ENCODE measurements at regions not wholly inside any gene's neighbourhood (a gene's known extent, or its start where the extent isn't known, plus 50 kb on each side); places are given as distances from the start of the nearest gene placed in this dataset.

GRCh38 chr1:228839656-228840055 is 104.4 kb downstream of the RHOU start:
- no peak overlapping the region for H3K27ac ChIP-seq (ENCODE audit: low read depth in 1 of 2, low read length in 2 of 2)

GRCh38 chr1:228841632-228842031 is 106.4 kb downstream of the RHOU start:
- TF ChIP-seq ATF3 (IDR thresholded peaks at IDR 0.05) = no peak
- no peak for TF ChIP-seq FOXA1 (IDR thresholded peaks at IDR 0.05)
- no peak for TF ChIP-seq JUND (IDR thresholded peaks at IDR 0.05)
- no peak for TF ChIP-seq RXRA (IDR thresholded peaks at IDR 0.05)
- no peak for TF ChIP-seq NR2F2 (IDR thresholded peaks at IDR 0.05)
- TF ChIP-seq RAD21 (IDR thresholded peaks at IDR 0.05) = no peak
- TF ChIP-seq EGR1 (IDR thresholded peaks at IDR 0.05; ENCODE audit: low read depth in 2 of 2) = no peak
- TF ChIP-seq CTCF (IDR thresholded peaks at IDR 0.05; ENCODE audit: low read depth, low read length, missing input control) = no peak
- no peak for TF ChIP-seq YY1 (IDR thresholded peaks at IDR 0.05)
- TF ChIP-seq MAX (IDR thresholded peaks at IDR 0.05) = no peak
- TF ChIP-seq TAF1 (conservative IDR thresholded peaks at IDR 0.05) = no peak
- Histone ChIP-seq H3K27ac (ENCODE audit: low read depth in 1 of 2, low read length in 2 of 2) (no peak overlapping the region), H3K9ac (ENCODE audit: low read depth in 1 of 2, low read length in 2 of 2) (no peak overlapping the region), H3K4me3 (ENCODE audit: low read depth in 1 of 3, low read length in 3 of 3) (no peak overlapping the region), H3K9me3 (ENCODE audit: control insufficient read depth in 4 of 4, low read length in 3 of 4) (no peaks in the 10 kb centered on the region), H3K36me3 (ENCODE audit: control insufficient read depth in 4 of 4, insufficient read depth in 3 of 4, low read depth in 1 of 4, low read length in 3 of 4) (no peaks in the 10 kb centered on the region), H3K4me1 (ENCODE audit: control insufficient read depth in 4 of 4, insufficient read depth in 4 of 4, low read length in 3 of 4) (peaks cover 5 to 29% (median 19%) of the 10 kb centered on the region in 4 donors), H3K27me3 (ENCODE audit: control insufficient read depth in 4 of 4, insufficient read depth in 4 of 4, low read length in 3 of 4) (no peaks in the 10 kb centered on the region)
- 96% methylated on average over 4 of the region's 4 CpGs for WGBS
- DNase-seq (ENCODE audit: low spot score) = no peak

More at GRCh38 chr1:228839656-228840055, 104.4 kb downstream of the RHOU start:
- Histone ChIP-seq H3K27me3 (ENCODE audit: control insufficient read depth in 4 of 4, insufficient read depth in 4 of 4, low read length in 3 of 4) (no peaks in the 10 kb centered on the region), H3K9ac (ENCODE audit: low read depth in 1 of 2, low read length in 2 of 2) (no peak overlapping the region), H3K4me1 (ENCODE audit: control insufficient read depth in 4 of 4, insufficient read depth in 4 of 4, low read length in 3 of 4) (peaks cover 5 to 38% (median 26%) of the 10 kb centered on the region in 4 donors), H3K36me3 (ENCODE audit: control insufficient read depth in 4 of 4, insufficient read depth in 3 of 4, low read depth in 1 of 4, low read length in 3 of 4) (no peaks in the 10 kb centered on the region), H3K4me3 (ENCODE audit: low read depth in 1 of 3, low read length in 3 of 3) (no peak overlapping the region), H3K9me3 (ENCODE audit: control insufficient read depth in 4 of 4, low read length in 3 of 4) (no peaks in the 10 kb centered on the region)
- 93% methylated on average over 6 of the region's 6 CpGs for WGBS
- TF ChIP-seq RXRA (IDR thresholded peaks at IDR 0.05) (no peak), NR2F2 (IDR thresholded peaks at IDR 0.05) (no peak), SP1 (IDR thresholded peaks at IDR 0.05) (no peak), TAF1 (conservative IDR thresholded peaks at IDR 0.05) (no peak), REST (IDR thresholded peaks at IDR 0.05) (no peak), GABPA (IDR thresholded peaks at IDR 0.05 in 1 of 2, conservative IDR thresholded peaks at IDR 0.05 in 1 of 2) (no peak), YY1 (IDR thresholded peaks at IDR 0.05) (no peak), CTCF (IDR thresholded peaks at IDR 0.05; ENCODE audit: low read depth, low read length, missing input control) (no peak), HNF4G (IDR thresholded peaks at IDR 0.05) (no peak)
- DNase-seq (ENCODE audit: low spot score) = no peak

Data from liver (tissue), 8 donors.